HG02973 (cell line): ENCODE measurements at regions not wholly inside any gene's neighbourhood (a gene's known extent, or its start where the extent isn't known, plus 50 kb on each side); places are given as distances from the start of the nearest gene placed in this dataset.

Experiments
- ATAC-seq: cut with Tn5 transposase; IDR thresholded peaks from one replicate; pipeline ENCODE4 v1.9.1; 2021; ENCODE audit warnings: moderate library complexity; ENCODE audit not compliant: unreplicated experiment

DNA sequence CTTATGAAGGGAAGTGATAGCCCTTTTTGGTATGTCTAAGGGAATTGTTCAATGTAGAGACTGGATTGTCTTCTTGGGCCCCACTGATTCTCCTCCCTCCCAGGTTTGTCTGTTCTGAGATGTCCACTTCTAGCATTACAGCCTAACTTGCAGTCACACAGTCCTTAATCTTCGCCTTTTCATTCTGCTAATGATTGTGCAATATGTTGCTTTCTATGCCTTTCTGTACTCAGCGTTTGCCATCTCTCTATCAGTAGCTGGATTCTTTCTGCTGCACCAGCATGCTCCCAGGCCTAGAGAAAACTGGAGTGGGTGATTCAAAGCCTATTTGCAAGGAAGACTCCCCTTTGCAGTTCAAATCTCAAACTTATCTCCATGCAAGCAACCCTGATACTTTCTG, 307.5 kb upstream of the DACH1 start:
- ATAC-seq, result no peak

- no peak for ATAC-seq
Observed at GRCh38 chr13:72170571-72170970, 303.6 kb upstream of the DACH1 start.

- ATAC-seq, result no peak
Observed at GRCh38 chr13:72168126-72168855, 301.3 kb upstream of the DACH1 start.

DNA sequence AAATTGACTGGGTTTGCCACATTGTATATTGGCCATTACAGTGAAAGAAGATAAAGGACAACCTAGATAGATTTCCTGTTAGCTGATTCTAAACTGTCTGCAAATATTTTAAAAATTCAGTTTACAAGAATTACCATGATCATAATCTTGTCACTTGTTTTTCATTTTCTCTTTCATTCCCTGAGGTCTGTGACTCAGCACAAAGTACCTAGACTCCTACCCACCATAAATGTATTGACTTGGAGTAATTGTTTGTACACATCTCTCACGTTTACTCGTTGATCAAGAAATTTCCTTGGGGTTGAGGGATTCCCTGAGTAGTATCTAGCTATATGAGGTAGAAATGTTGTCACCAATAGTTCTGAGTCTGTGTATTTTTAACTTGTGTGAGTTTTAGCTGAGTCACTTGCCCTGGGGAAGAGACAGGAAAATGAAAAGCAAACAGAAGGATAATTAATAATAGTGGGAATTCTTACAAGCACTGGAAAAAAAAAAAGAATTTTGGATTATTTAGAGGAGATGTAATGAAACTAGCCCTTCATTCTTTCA, 299.2 kb upstream of the DACH1 start:
- no peak for ATAC-seq

DNA sequence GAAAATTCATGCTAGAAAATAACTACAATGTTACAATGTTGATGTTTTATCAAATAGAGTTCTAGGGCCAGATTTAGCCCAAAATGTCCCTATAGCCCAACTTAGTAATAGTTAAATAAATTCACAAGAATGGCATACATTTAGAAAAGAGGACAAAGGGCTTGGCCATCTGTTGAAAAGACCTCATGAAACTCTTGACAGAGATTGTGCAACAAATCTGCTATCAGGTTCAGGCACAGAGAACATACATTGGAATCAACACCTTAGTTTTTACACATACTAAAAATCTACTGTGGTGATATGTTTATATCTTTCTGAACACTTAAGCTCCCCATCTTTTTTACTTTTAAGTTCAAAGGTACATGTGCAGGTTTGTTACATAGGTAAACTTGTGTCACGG, 298.3 kb upstream of the DACH1 start:
- ATAC-seq, result no peak

DNA sequence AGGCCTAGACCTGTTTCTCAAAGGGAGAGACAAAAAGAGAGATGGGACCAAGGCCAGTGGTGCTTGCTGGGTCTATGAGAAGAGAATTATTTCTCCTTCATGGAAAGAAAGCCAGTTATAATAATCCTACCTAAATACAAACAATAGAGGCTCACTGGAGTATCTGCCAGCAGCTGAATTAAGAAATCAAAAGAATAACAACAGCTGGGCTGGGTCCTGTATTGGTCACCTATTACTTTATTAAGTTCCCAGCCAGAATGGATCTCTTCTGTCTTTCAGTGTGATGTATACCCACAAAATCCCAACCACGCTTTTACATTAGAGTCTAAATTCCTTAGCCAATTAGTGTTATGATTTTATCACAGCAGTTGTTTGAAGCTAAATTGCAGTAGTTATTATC, 297.8 kb upstream of the DACH1 start:
- no peak for ATAC-seq

DNA sequence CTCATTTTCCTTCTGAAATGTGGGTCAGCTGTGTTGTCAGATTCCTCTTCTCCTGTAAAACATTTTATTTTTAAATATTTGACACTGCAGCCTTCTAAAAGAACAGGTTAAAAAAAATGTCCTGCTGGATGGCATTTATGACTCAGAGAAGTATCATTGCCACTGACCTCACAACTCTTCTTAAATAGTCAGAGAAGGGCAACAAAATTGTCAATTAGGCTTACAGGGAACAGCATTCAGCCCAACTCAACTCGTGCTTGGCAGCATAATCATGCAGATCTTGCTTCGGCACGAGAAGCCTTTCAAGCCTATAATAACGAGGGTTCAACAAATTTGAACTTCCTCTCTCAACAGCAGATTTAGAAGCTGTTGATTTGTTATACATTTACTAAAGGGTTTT, 296.7 kb upstream of the DACH1 start:
- no peak for ATAC-seq

DNA sequence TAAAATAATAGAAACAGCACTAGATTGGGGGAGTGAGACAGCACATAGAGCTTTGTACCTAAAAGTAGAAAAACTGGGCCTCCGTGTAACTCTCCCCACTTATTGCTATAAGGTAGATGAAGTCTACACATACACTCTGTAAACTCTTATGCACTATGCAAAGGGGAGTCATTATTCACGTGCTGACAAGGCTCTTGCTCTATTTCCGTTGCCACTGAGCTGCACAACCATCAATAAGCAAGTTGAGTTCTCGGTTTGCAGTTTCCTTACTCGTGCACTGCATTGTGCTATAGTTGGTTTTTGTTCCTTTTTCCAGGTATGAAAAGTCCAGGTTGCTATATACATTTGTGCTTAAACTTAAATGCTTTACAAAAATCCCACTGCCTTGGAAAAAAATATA, 294.0 kb upstream of the DACH1 start:
- no peak for ATAC-seq

- ATAC-seq, result no peak
Observed at GRCh38 chr13:72156760-72157159, 289.8 kb upstream of the DACH1 start.

GRCh38 chr13:72153272-72153671, 286.3 kb upstream of the DACH1 start:
- no peak for ATAC-seq

DNA sequence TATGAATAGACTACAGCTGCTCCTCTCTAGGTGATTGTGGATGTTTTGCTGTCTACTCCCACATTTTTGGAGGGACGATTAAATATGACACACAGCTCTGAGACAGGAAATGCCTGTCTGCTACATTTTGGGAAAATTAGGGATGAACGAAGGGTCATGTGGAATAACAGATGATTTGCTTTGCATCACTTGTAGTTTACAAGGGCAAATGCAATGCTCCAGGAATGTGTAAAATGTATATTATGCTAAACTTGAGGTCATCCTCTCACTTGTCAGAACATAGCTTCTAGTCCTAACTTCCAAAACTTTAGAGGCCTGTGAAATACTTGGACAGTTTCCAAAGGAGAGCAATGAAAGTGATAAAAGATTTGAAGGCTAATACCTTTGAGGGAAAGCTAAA, 284.2 kb upstream of the DACH1 start:
- ATAC-seq, result no peak

DNA sequence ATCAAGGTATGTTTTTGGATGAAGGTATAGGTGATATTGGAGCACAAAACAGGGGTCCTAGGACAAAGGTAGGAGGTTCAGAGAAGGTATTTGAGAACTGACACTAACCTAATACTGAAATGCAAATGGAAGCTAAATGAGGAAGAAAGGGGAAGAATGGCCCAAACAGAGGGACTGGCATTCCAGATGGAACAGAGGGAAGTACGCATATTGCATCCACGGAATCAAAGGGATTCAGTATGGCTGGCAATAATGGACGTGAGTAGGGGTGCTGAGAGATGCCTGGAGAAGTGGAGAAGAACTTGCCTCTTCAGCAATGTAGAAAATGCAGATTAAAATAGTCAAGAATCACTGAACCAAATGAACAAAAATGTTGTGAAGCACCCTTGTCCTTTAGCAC, 283.5 kb upstream of the DACH1 start:
- no peak for ATAC-seq

- ATAC-seq, result no peak
Observed at GRCh38 chr13:72149701-72150100, 282.7 kb upstream of the DACH1 start.

DNA sequence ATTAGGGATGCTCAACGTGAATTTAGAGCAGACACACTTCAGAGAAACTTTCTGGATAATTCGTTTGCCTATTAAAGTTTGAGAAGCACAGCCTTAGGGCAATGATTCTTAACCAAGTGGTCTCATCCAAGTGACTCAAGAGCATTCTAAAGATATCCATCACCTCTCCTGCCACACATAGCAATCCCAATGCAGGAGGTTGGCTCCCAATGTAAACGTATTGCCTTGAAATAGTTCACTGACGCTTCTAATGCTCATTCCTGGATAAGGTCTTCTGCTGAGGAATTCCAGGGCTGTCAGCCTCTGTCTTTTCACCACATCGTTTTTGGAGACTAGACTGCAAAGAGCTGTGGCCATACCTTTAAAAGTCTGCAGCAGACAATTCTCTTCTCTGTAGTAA, 279.8 kb upstream of the DACH1 start:
- no peak for ATAC-seq

DNA sequence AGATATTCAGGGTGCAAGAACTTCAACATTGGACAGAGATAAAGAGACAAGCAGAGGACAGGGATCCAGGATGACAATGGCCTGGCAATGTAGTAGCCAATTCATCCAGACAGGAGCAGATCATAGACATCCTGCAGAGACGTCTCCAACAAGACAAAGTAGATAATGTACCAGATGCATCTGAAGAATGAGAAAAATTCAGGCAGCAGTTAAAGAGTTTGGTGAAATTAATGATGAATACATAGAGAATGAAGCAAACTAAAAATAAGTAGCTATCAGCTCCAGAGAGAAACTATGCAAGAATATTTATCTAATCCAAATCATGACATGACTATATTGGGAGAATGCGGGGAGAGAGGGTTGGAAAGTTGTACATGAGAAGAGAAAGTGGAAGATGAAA, 278.4 kb upstream of the DACH1 start:
- no peak for ATAC-seq

DNA sequence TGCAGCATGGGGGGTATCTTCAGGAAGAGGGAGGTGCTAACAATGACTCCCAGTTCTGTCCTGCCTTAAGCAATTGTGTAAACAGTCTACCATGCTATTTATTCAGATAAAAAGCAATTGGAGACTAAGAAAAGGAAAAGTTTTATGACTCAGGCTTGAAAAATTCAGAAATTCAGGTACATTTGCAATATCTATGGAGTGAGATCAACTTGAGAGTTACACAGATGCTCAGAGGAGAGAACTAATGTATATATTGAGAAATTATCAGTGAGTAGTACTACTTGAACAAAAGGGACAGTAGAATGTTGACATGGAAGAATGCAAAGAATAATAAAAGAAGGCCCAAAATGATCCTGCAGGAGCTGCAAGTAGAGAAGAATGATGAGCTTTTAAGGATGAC, 277.6 kb upstream of the DACH1 start:
- no peak for ATAC-seq

- no peak for ATAC-seq
Observed at GRCh38 chr13:72141855-72142519, 275.0 kb upstream of the DACH1 start.

GRCh38 chr13:72139192-72139591, 272.2 kb upstream of the DACH1 start:
- ATAC-seq, result no peak

GRCh38 chr13:72132075-72132474, 265.1 kb upstream of the DACH1 start:
- no peak for ATAC-seq

GRCh38 chr13:72129117-72129516, 262.1 kb upstream of the DACH1 start:
- ATAC-seq, result no peak

- ATAC-seq, result no peak
Observed at GRCh38 chr13:72127031-72127430, 260.0 kb upstream of the DACH1 start.

DNA sequence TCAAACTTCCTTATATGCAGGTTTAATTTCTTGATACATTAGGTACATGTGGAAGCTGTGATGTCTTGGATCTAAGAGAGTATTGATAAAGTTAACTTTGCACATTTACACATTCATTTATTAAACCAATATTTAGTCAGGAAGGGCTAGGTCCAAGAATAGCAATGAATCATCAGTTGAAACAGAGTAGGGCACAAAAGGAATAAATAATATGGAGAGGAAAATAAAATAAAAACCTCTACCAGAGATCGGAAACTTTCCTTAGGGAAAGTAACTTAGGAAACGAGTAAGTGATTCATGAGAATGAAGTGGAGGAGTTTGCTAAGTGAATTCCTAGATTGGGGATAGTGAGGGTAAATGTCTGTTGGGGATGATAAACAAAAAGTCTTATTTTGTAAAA, 259.4 kb upstream of the DACH1 start:
- no peak for ATAC-seq

GRCh38 chr13:72125561-72125960, 258.6 kb upstream of the DACH1 start:
- no peak for ATAC-seq
